HEK293 (cell line): ENCODE measurements at regions not wholly inside any gene's neighbourhood (a gene's known extent, or its start where the extent isn't known, plus 50 kb on each side); places are given as distances from the start of the nearest gene placed in this dataset.

Source experiments
- EGR2 ChIP-seq: fragments of 450-650 bp; formaldehyde crosslinking; IDR thresholded peaks from 2 replicates; pipeline ENCODE4 v1.5.1; 2016; ENCODE audit warnings: low read depth, missing biosample characterization, missing genetic modification characterization
- GLIS1 ChIP-seq: fragments of 450-650 bp; formaldehyde crosslinking; IDR thresholded peaks from 2 replicates; pipeline ENCODE4 v1.5.1; 2016; ENCODE audit warnings: missing biosample characterization, missing genetic modification characterization
- GLIS2 ChIP-seq: fragments of 450-650 bp; formaldehyde crosslinking; IDR thresholded peaks from 2 replicates; pipeline ENCODE4 v1.5.1; 2016; ENCODE audit warnings: missing biosample characterization, missing genetic modification characterization
- IKZF3 ChIP-seq: fragments of 450-650 bp; IDR thresholded peaks from 2 replicates; pipeline ENCODE4 v1.5.0; 2018; ENCODE audit warnings: missing biosample characterization, mild to moderate bottlenecking, missing genetic modification characterization, moderate library complexity
- MEIS1 ChIP-seq: sonication (generic); formaldehyde crosslinking; IDR thresholded peaks from 2 replicates; pipeline ENCODE4 v1.8.1; 2022; ENCODE audit warnings: missing genetic modification reagents, mild to moderate bottlenecking, borderline replicate concordance
- ZBTB7A ChIP-seq: fragments of 450-650 bp; formaldehyde crosslinking; IDR thresholded peaks from 2 replicates; pipeline ENCODE4 v1.5.1; 2016; ENCODE audit warnings: low read depth, missing biosample characterization, missing genetic modification characterization
- ZNF214 ChIP-seq: fragments of 450-650 bp; formaldehyde crosslinking; IDR thresholded peaks from 2 replicates; pipeline ENCODE4 v1.5.1; 2017; ENCODE audit warnings: missing biosample characterization, mild to moderate bottlenecking, missing genetic modification characterization, borderline replicate concordance
- ZNF23 ChIP-seq: fragments of 450-650 bp; formaldehyde crosslinking; IDR thresholded peaks from 2 replicates; pipeline ENCODE4 v1.5.1; 2016; ENCODE audit warnings: missing biosample characterization, missing genetic modification characterization, borderline replicate concordance
- ZNF248 ChIP-seq: fragments of 450-650 bp; formaldehyde crosslinking; IDR thresholded peaks from 2 replicates; pipeline ENCODE4 v1.5.1; 2017; ENCODE audit warnings: missing biosample characterization, missing genetic modification characterization
- ZNF394 ChIP-seq: fragments of 450-650 bp; formaldehyde crosslinking; IDR thresholded peaks from 2 replicates; pipeline ENCODE4 v1.5.1; 2016; ENCODE audit warnings: missing biosample characterization, missing genetic modification characterization, mild to moderate bottlenecking, moderate library complexity, borderline replicate concordance
- ZNF501 ChIP-seq: fragments of 450-650 bp; formaldehyde crosslinking; IDR thresholded peaks from 2 replicates; pipeline ENCODE4 v1.5.1; 2016; ENCODE audit warnings: missing biosample characterization, missing genetic modification characterization
- ZNF558 ChIP-seq: fragments of 450-650 bp; formaldehyde crosslinking; IDR thresholded peaks from 2 replicates; pipeline ENCODE4 v1.5.1; 2016; ENCODE audit warnings: missing biosample characterization, missing genetic modification characterization
- ZNF610 ChIP-seq: fragments of 450-650 bp; formaldehyde crosslinking; IDR thresholded peaks from 2 replicates; pipeline ENCODE4 v1.5.1; 2016; ENCODE audit warnings: missing biosample characterization, missing genetic modification characterization, borderline replicate concordance
- ZNF677 ChIP-seq: fragments of 450-650 bp; IDR thresholded peaks from 2 replicates; pipeline ENCODE4 v1.5.0; 2018; ENCODE audit warnings: missing biosample characterization, mild to moderate bottlenecking, missing genetic modification characterization, moderate library complexity
- ZNF747 ChIP-seq: fragments of 450-650 bp; formaldehyde crosslinking; IDR thresholded peaks from 2 replicates; pipeline ENCODE4 v1.5.1; 2016; ENCODE audit warnings: missing biosample characterization, missing genetic modification characterization
- ZNF776 ChIP-seq: fragments of 450-650 bp; formaldehyde crosslinking; IDR thresholded peaks from 2 replicates; pipeline ENCODE4 v1.5.0; 2017; ENCODE audit warnings: missing biosample characterization, missing genetic modification characterization, borderline replicate concordance
- ZNF785 ChIP-seq: fragments of 450-650 bp; formaldehyde crosslinking; IDR thresholded peaks from 2 replicates; pipeline ENCODE4 v1.5.1; 2016; ENCODE audit warnings: missing biosample characterization, missing genetic modification characterization
- ZXDB ChIP-seq: fragments of 450-650 bp; formaldehyde crosslinking; IDR thresholded peaks from 2 replicates; pipeline ENCODE4 v1.5.1; 2016; ENCODE audit warnings: missing biosample characterization, missing genetic modification characterization
- TF ChIP-seq, protein P1 (sequence below): fragments of 450-650 bp; formaldehyde crosslinking; IDR thresholded peaks from 2 replicates; pipeline ENCODE4 v1.5.1; 2017; ENCODE audit warnings: missing biosample characterization, missing genetic modification characterization
- TF ChIP-seq, protein P2 (sequence below): fragments of 450-650 bp; formaldehyde crosslinking; IDR thresholded peaks from 2 replicates; pipeline ENCODE4 v1.5.1; 2016; ENCODE audit warnings: missing biosample characterization, missing genetic modification characterization
- TF ChIP-seq, protein P3 (sequence below): fragments of 450-650 bp; IDR thresholded peaks from 2 replicates; pipeline ENCODE4 v1.5.1; 2018; ENCODE audit warnings: missing biosample characterization, mild to moderate bottlenecking, missing genetic modification characterization
- TF ChIP-seq, protein P4 (sequence below): fragments of 450-650 bp; formaldehyde crosslinking; IDR thresholded peaks from 2 replicates; pipeline ENCODE4 v1.5.1; 2016; ENCODE audit warnings: missing biosample characterization, missing genetic modification characterization
- TF ChIP-seq, protein P5 (sequence below): fragments of 450-650 bp; formaldehyde crosslinking; IDR thresholded peaks from 2 replicates; pipeline ENCODE4 v1.5.1; 2016; ENCODE audit warnings: missing biosample characterization, missing genetic modification characterization
- TF ChIP-seq, protein P6 (sequence below): fragments of 450-650 bp; formaldehyde crosslinking; IDR thresholded peaks from 2 replicates; pipeline ENCODE4 v1.5.1; 2016; ENCODE audit warnings: missing biosample characterization, missing genetic modification characterization
- TF ChIP-seq, protein P7 (sequence below): fragments of 450-650 bp; formaldehyde crosslinking; IDR thresholded peaks from 2 replicates; pipeline ENCODE4 v1.5.1; 2016; ENCODE audit warnings: missing biosample characterization, missing genetic modification characterization

DNA sequence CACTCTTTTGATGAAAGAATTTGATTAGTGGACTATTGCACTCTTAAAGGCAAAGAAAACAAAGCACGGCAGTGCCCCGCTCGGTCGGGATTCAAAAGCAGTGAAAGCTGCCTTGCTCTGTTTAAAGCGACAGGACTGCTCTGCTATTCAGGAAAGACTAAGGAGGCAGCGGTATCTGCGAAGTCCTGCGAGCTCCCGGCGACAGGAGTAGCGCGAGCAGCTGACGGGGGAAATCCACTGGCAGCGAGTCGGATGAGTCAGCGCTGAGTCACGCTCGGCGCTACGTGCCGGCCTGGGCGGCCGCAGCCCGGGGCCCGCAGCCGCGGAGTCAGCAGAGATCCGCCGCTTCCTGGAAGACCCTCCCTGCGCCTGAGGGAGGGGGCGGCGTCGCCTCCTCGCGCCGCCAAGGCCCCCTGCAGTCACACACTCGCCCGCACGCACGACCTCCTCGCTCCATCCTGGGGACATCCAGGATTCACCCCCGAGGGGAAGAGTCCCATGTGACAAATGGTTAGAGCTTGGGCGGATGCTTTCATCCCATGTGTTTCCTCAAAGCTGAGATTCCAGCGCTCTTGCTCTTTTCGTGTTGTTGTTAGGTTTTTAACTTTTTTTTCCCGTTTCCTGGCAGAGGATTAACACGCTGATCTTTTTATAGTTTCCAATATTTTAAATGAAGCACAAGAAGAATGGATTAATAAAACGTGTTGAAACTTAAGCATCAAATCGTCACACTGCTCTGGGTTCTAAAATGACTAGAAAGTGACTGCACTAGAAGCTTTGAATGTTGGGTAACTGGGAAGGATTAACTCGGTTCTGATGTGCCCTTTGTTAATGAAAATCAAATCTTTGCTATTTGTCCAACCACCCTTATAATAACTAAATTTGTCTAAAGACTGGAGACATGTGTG, 102.5 kb downstream of the ARRDC3 start (continued):
- TF ChIP-seq, protein P1, sequence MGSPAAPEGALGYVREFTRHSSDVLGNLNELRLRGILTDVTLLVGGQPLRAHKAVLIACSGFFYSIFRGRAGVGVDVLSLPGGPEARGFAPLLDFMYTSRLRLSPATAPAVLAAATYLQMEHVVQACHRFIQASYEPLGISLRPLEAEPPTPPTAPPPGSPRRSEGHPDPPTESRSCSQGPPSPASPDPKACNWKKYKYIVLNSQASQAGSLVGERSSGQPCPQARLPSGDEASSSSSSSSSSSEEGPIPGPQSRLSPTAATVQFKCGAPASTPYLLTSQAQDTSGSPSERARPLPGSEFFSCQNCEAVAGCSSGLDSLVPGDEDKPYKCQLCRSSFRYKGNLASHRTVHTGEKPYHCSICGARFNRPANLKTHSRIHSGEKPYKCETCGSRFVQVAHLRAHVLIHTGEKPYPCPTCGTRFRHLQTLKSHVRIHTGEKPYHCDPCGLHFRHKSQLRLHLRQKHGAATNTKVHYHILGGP (tag by site-specific recombination) = peak; percentile 61; the same call in 1 of the 2 replicates
- TF ChIP-seq IKZF3 (tag by site-specific recombination) (peak; percentile 94), ZBTB7A (tag by site-specific recombination) (no peak), ZNF23 (tag by site-specific recombination) (no peak), ZNF610 (tag by site-specific recombination) (peak; percentile 92), GLIS2 (peak; percentile 99), ZNF501 (tag by site-specific recombination) (peak; percentile 94), ZNF677 (tag by site-specific recombination) (no peak), ZNF248 (no peak), GLIS1 (tag by site-specific recombination) (peak; percentile 99), ZNF558 (tag by site-specific recombination) (0 out of 2 replicates have a peak, but pooled peaks have one; percentile 10), ZNF785 (peak; percentile 87; the same call in 1 of the 2 replicates), ZNF394 (peak; percentile 100), ZNF776 (tag by site-specific recombination) (no peak), ZXDB (tag by site-specific recombination) (peak; percentile 91), MEIS1 (CRISPR knock-in tag) (no peak), EGR2 (tag by site-specific recombination) (peak; percentile 64), ZNF747 (tag by site-specific recombination) (no peak), ZNF214 (tag by site-specific recombination) (no peak)
- TF ChIP-seq, protein P2, sequence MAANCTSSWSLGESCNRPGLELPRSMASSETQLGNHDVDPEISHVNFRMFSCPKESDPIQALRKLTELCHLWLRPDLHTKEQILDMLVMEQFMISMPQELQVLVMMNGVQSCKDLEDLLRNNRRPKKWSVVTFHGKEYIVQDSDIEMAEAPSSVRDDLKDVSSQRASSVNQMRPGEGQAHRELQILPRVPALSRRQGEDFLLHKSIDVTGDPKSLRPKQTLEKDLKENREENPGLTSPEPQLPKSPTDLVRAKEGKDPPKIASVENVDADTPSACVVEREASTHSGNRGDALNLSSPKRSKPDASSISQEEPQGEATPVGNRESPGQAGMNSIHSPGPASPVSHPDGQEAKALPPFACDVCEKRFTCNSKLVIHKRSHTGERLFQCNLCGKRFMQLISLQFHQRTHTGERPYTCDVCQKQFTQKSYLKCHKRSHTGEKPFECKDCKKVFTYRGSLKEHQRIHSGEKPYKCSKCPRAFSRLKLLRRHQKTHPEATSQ (tag by site-specific recombination) = peak; percentile 88; the same call in 1 of the 2 replicates
- TF ChIP-seq, protein P3, sequence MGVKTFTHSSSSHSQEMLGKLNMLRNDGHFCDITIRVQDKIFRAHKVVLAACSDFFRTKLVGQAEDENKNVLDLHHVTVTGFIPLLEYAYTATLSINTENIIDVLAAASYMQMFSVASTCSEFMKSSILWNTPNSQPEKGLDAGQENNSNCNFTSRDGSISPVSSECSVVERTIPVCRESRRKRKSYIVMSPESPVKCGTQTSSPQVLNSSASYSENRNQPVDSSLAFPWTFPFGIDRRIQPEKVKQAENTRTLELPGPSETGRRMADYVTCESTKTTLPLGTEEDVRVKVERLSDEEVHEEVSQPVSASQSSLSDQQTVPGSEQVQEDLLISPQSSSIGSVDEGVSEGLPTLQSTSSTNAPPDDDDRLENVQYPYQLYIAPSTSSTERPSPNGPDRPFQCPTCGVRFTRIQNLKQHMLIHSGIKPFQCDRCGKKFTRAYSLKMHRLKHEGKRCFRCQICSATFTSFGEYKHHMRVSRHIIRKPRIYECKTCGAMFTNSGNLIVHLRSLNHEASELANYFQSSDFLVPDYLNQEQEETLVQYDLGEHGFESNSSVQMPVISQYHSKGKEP (tag by site-specific recombination) = peak; percentile 65; the same call in 1 of the 2 replicates
- TF ChIP-seq, protein P4, sequence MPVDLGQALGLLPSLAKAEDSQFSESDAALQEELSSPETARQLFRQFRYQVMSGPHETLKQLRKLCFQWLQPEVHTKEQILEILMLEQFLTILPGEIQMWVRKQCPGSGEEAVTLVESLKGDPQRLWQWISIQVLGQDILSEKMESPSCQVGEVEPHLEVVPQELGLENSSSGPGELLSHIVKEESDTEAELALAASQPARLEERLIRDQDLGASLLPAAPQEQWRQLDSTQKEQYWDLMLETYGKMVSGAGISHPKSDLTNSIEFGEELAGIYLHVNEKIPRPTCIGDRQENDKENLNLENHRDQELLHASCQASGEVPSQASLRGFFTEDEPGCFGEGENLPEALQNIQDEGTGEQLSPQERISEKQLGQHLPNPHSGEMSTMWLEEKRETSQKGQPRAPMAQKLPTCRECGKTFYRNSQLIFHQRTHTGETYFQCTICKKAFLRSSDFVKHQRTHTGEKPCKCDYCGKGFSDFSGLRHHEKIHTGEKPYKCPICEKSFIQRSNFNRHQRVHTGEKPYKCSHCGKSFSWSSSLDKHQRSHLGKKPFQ (tag by site-specific recombination) = 0 out of 2 replicates have a peak, but pooled peaks have one; percentile 24
- TF ChIP-seq, protein P5, sequence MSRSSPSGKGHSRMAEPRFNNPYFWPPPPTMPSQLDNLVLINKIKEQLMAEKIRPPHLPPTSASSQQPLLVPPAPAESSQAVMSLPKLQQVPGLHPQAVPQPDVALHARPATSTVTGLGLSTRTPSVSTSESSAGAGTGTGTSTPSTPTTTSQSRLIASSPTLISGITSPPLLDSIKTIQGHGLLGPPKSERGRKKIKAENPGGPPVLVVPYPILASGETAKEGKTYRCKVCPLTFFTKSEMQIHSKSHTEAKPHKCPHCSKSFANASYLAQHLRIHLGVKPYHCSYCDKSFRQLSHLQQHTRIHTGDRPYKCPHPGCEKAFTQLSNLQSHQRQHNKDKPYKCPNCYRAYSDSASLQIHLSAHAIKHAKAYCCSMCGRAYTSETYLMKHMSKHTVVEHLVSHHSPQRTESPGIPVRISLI (tag by site-specific recombination) = peak; percentile 74; the same call in 1 of the 2 replicates
- TF ChIP-seq, protein P6, sequence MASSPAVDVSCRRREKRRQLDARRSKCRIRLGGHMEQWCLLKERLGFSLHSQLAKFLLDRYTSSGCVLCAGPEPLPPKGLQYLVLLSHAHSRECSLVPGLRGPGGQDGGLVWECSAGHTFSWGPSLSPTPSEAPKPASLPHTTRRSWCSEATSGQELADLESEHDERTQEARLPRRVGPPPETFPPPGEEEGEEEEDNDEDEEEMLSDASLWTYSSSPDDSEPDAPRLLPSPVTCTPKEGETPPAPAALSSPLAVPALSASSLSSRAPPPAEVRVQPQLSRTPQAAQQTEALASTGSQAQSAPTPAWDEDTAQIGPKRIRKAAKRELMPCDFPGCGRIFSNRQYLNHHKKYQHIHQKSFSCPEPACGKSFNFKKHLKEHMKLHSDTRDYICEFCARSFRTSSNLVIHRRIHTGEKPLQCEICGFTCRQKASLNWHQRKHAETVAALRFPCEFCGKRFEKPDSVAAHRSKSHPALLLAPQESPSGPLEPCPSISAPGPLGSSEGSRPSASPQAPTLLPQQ (tag by site-specific recombination) = peak; percentile 94
- TF ChIP-seq, protein P7, sequence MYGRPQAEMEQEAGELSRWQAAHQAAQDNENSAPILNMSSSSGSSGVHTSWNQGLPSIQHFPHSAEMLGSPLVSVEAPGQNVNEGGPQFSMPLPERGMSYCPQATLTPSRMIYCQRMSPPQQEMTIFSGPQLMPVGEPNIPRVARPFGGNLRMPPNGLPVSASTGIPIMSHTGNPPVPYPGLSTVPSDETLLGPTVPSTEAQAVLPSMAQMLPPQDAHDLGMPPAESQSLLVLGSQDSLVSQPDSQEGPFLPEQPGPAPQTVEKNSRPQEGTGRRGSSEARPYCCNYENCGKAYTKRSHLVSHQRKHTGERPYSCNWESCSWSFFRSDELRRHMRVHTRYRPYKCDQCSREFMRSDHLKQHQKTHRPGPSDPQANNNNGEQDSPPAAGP = peak; percentile 94
